GM12892 (cell line): ENCODE measurements at regions not wholly inside any gene's neighbourhood (a gene's known extent, or its start where the extent isn't known, plus 50 kb on each side); places are given as distances from the start of the nearest gene placed in this dataset.

ENCODE experiments used
- POLR2A ChIP-seq: IDR thresholded peaks from 2 replicates; pipeline ENCODE4 v1.6.1; 2011; ENCODE audit warnings: low read depth, low read length, control low read depth
- POLR2AphosphoS5 ChIP-seq: IDR thresholded peaks from 2 replicates; pipeline ENCODE4 v1.6.1; 2011; ENCODE audit warnings: low read depth, low read length, control low read depth

DNA sequence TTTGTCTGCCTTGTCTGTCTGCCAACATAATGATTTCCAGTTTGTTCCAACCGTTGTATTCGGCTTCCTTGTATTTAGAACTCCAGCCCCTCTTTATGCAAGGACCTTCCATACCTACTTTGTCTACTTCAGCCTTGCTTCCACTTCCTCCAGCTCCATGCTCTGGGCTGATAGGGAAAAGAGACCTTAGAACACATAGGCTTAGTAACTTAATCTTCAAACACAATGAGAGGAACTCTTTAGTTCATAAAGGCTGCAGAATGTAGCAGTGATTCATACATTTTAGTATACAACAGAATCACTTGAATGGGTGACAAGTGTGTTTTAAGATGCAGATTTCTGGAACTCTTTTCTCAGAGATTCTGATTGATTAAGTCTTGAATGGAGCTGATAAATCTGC lies 102.8 kb upstream of the IFNE start:
- TF ChIP-seq POLR2A (no peak), POLR2AphosphoS5 (no peak)
